Activated CD8-positive, alpha-beta T cell treated with anti-CD3 and anti-CD28 coated beads, Interleukin-2, amount 10 ng/mL, durations not matched to agents 7 days and 5 days (primary cell): ENCODE measurements at regions not wholly inside any gene's neighbourhood (a gene's known extent, or its start where the extent isn't known, plus 50 kb on each side); places are given as distances from the start of the nearest gene placed in this dataset.

Experiments
- ATAC-seq: fragments of 150-1000 bp; cut with Tn5 transposase; one replicate; pipeline ENCODE4 v1.10.0; 2021; ENCODE audit warnings: moderate library complexity
- CTCF ChIA-PET: fragments of 350-600 bp; sonication (Branson Sonifier 250); formaldehyde crosslinking; loops from one replicate; lab custom pipeline; 2021; ENCODE audit warnings: antibody characterized with exemption; lab: Charles Lee
- POLR2A ChIA-PET: fragments of 350-600 bp; sonication (Branson Sonifier 250); formaldehyde crosslinking; loops from one replicate; lab custom pipeline; 2021; ENCODE audit warnings: antibody characterized with exemption; lab: Charles Lee
- DNase-seq: peaks from one replicate; pipeline ENCODE4 v3.0.0-alpha.2; 2020
- H3K27ac Mint-ChIP-seq: one replicate; pipeline ENCODE4 v1.8.0; 2021; ENCODE audit warnings: mild to moderate bottlenecking, mixed read lengths
- H3K27me3 Mint-ChIP-seq: one replicate; pipeline ENCODE4 v1.8.0; 2021; ENCODE audit warnings: low read depth, mixed read lengths
- H3K36me3 Mint-ChIP-seq: one replicate; pipeline ENCODE4 v1.8.0; 2021; ENCODE audit warnings: low read depth, mixed read lengths
- H3K4me1 Mint-ChIP-seq: one replicate; pipeline ENCODE4 v1.8.0; 2021; ENCODE audit warnings: low read depth, mixed read lengths
- H3K4me3 Mint-ChIP-seq: one replicate; pipeline ENCODE4 v1.8.0; 2021; ENCODE audit warnings: mild to moderate bottlenecking, mixed read lengths
- H3K9me3 Mint-ChIP-seq: one replicate; pipeline ENCODE4 v1.8.0; 2022; ENCODE audit warnings: mixed read lengths; ENCODE audit not compliant: insufficient read depth

DNA sequence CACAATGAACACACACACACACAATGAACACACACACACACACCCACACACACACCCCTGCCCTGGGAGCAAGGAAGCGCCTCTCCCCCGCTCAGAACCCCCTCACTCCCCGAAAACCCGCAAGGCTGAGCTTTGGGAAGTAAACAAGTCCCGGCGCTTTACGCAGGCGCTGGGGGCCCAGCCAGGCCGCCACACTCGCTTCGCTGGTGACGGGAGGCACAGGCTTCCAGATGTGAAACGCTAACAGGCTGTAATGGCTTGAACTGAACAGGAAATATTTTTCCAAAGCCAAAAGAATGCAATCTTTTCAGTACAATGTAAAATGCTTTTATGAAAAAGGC lies 122.7 kb upstream of the IGF1R start:
- Mint-ChIP-seq H3K9me3 (no peaks in the 10 kb centered on the region), H3K4me1 (no peaks in the 10 kb centered on the region), H3K27ac (no peak overlapping the region), H3K4me3 (no peak overlapping the region), H3K36me3 (no peaks in the 10 kb centered on the region), H3K27me3 (peaks cover 10% of the 10 kb centered on the region)
- POLR2A ChIA-PET: no interaction called here
- no peak for DNase-seq
- no peak for ATAC-seq
- CTCF ChIA-PET: no interaction called here

DNA sequence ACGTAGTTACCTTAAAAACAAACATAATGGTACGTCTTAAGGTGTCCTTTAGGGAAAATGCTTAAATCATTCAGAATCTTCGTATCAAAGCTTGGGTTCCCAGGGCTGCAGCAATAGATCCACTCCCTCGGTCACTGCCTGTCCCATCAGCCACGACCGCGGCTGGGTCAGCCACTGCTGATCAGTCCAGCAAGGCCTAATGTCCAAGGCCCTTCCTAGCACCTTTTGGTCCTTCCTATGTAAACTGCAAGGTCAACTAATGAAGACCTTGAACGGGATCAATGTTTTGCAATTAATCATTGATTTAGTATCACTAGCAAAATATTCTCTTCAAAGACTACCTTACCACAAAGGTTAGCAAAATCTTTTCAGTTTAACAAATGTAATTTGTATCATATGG lies 122.2 kb upstream of the IGF1R start:
- no peak for ATAC-seq

DNA sequence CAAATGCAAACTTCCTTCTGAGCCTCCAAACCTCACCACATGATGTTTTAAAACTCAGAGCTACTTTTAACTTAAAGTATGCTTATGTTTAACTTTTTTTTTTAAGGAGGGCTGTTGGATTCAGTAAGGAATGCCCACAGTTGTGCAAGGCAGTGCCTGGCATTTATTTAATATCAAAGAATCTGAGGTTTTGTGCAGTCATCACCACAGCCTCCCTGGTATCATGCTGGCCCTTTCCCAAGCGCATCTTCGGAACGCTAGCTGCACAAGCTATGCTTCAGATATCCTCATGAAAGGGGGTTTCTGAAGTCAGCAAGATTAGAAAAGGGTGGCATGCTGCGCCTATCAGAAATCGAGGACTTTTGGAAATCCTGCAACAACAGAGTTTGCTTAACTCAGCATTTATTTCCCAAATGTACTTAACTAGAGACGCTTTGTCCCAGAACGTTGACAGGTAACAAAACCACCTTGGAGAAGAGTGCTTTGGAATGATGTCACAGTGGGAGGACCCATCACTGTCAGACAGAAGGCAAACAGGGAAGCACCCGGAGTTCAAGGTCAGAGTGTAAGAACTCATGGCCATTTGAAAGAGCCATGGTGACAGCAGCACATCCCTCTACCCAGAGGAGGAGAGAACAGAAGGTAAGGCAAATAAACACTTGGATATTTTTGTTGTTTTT lies 120.2 kb upstream of the IGF1R start:
- DNase-seq: no peak
- POLR2A ChIA-PET: interaction anchor here (0.6 kb wide), 1 partner anchor 79 kb away, joined by 3 read pairs; no protein-coding TSS in a partner anchor
- CTCF ChIA-PET: interaction anchor here (1.8 kb wide), 1 partner anchor 9 kb away, joined by 8 read pairs; no protein-coding TSS in a partner anchor
- no peak overlapping the region for H3K27ac Mint-ChIP-seq
- no peak overlapping the region for H3K4me3 Mint-ChIP-seq
- no peaks in the 10 kb centered on the region for H3K4me1 Mint-ChIP-seq
- no peaks in the 10 kb centered on the region for H3K9me3 Mint-ChIP-seq
- peaks cover 12% of the 10 kb centered on the region for H3K27me3 Mint-ChIP-seq
- H3K36me3 Mint-ChIP-seq: no peaks in the 10 kb centered on the region
- no peak for ATAC-seq

More for the DNA sequence above, 122.2 kb upstream of the IGF1R start:
- no peak overlapping the region for H3K27ac Mint-ChIP-seq
- ChIA-PET CTCF (interaction anchor here (0.7 kb wide), 1 partner anchor 133 kb away, joined by 3 read pairs; no protein-coding TSS in a partner anchor), POLR2A (no interaction called here)
- peaks cover 10% of the 10 kb centered on the region for H3K27me3 Mint-ChIP-seq
- H3K4me1 Mint-ChIP-seq: no peaks in the 10 kb centered on the region
- H3K9me3 Mint-ChIP-seq: no peaks in the 10 kb centered on the region
- no peak overlapping the region for H3K4me3 Mint-ChIP-seq
- H3K36me3 Mint-ChIP-seq: no peaks in the 10 kb centered on the region
- no peak for DNase-seq

DNA sequence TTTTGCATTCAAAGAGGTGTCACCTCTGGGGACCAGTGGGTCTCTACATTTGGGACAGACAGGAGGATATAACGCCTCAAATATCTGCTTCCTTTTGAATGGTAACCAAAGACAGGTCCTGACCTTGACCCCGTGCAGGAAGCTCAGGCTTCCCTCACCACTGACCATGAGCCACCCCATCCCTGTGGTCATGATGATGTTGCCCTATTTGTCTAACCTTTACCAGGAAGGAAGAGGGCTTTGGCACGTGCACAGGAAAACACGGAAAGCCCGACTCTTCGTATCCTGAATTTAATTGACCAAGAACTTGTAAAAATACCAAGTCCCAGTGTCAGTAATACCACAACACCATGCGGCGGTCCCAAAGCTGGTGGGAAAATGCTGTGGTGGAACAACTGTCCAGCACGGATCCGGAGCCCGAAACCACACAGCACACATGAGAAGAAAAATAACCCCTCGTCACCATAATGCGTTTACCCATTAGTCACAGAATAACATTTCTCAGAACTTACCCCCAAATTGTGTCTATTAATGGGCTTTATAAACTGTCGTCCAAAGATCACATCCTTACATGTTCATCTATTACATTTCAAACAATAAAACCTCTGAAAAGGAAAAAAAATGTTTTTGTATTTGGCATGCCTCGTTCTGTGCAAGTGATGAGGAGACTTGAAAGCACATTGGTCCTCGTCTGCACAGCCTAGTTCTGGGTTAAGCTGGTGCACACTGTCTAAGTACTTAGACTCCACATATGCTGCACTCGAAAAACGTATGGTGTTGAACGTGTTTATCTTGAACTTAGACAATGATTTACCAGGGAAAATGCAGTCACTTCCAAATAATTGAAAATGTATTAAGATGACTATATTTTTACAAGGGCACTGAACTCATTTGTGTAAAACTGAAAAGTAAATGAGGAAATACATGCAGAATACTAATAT lies 118.9 kb upstream of the IGF1R start:
- POLR2A ChIA-PET: no interaction called here
- H3K36me3 Mint-ChIP-seq: no peaks in the 10 kb centered on the region
- H3K4me1 Mint-ChIP-seq: no peaks in the 10 kb centered on the region
- DNase-seq (no peak), ATAC-seq (no peak)
- H3K27ac Mint-ChIP-seq: no peak overlapping the region
- H3K4me3 Mint-ChIP-seq: no peak overlapping the region
- H3K9me3 Mint-ChIP-seq: no peaks in the 10 kb centered on the region
- peaks cover 15% of the 10 kb centered on the region for H3K27me3 Mint-ChIP-seq
- CTCF ChIA-PET: interaction anchor here (1.2 to 1.8 kb wide), 2 partner anchors 10 kb away, joined by 4 to 8 read pairs; no protein-coding TSS in a partner anchor

DNA sequence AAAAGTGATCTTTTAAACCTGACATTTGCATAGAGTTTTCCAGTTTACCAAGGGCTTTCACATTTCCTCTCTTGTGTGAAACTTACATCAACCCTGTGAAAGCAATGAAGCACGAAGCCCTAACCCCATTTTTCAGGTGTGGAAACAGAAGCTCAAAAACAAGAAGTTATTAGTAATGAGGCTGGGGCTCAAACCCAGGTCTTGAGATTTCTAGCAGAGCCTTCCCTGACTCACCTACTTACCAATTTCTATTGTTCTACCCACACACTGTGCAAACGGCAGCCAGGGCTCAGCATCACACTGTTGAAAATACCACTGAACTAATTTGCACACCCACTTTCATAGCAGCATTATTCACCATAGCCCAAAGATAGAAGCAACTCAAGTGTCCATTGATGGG lies 117.8 kb upstream of the IGF1R start:
- no peaks in the 10 kb centered on the region for H3K9me3 Mint-ChIP-seq
- ChIA-PET CTCF (interaction anchor here (0.6 to 1.2 kb wide), 2 partner anchors 11 to 372 kb away, joined by 3 to 4 read pairs; no protein-coding TSS in a partner anchor), POLR2A (no interaction called here)
- H3K4me3 Mint-ChIP-seq: no peak overlapping the region
- peaks cover 15% of the 10 kb centered on the region for H3K27me3 Mint-ChIP-seq
- DNase-seq (no peak), ATAC-seq (no peak)
- H3K27ac Mint-ChIP-seq: no peak overlapping the region
- no peaks in the 10 kb centered on the region for H3K4me1 Mint-ChIP-seq
- H3K36me3 Mint-ChIP-seq: no peaks in the 10 kb centered on the region

DNA sequence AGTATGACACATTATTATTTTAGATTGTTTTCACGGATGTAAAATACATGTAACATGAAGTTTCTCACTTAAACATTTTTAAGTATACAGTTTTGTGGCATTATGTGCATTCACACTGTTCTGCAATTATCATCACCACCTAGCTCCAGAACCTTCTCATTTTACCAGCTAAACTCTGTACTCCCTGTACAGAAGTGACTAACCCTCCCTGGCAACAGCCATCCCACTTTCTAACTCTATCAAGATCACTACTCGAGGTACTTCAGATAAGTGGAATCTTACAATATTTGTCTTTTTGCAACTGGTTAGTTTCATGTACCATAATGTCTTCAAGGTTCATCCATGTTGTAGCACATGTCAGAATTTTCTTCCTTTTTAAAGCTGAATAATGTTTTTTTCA lies 116.3 kb upstream of the IGF1R start:
- no peak for DNase-seq
- Mint-ChIP-seq H3K9me3 (no peaks in the 10 kb centered on the region), H3K36me3 (no peaks in the 10 kb centered on the region), H3K27ac (no peak overlapping the region), H3K27me3 (peaks cover 15% of the 10 kb centered on the region), H3K4me1 (no peaks in the 10 kb centered on the region), H3K4me3 (no peak overlapping the region)
- POLR2A ChIA-PET: interaction anchor here (0.7 kb wide), 1 partner anchor 68 kb away, joined by 3 read pairs; no protein-coding TSS in a partner anchor
- no peak for ATAC-seq
- CTCF ChIA-PET: no interaction called here

DNA sequence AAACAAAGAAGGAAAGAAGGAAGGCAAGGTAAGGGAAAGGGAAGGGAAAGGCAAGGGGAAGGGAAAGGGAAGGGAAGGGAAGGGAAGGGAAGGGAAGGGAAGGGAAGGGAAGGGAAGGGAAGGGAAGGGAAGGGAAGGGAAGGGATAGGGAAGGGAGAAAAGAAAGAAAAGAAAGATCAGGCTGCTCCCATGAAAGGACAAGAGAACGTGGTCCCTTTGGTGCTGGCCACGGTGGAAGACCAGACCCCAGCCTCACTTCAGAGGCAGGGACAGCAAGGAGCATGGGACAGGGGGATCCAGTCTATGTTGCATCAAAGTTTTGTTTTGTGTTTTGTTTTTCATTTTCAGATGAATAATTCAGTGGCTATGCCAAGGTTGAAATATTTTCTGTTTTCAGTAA lies 111.4 kb upstream of the IGF1R start:
- DNase-seq: no peak
- CTCF ChIA-PET: interaction anchor here (1.1 kb wide), 1 partner anchor 18 kb away, joined by 4 read pairs; no protein-coding TSS in a partner anchor

DNA sequence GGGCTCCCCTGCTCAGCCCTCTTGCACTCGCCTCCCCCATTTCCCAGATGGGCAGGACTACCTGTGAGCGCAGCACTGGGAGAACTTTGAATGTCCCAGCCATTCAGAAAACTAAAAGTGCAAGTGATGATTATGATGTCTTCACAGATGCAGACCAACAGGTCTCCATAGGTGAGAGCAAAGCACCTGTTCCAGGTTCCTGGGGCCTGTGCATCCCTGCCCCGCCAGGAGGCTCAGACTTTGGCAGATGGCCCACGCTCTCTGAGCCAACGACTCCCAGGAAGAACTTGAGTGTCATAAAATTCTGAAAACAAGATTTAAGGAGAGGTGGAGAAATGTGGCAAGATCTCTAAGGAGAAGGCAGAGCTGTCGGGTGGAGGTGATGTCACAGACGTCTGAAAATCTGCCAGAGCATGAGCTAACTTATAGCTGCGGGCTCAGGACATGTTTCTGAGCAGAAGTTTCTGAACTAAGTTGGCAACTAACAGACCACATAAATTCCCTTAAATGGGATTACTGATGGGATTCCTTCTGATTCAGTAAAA lies 110.8 kb upstream of the IGF1R start:
- Mint-ChIP-seq H3K4me1 (no peaks in the 10 kb centered on the region), H3K9me3 (no peaks in the 10 kb centered on the region), H3K27me3 (peaks cover 12% of the 10 kb centered on the region), H3K27ac (no peak overlapping the region), H3K36me3 (no peaks in the 10 kb centered on the region), H3K4me3 (no peak overlapping the region)
- ATAC-seq (no peak), DNase-seq (no peak)
- ChIA-PET CTCF (interaction anchor here (1.1 kb wide), 1 partner anchor 18 kb away, joined by 4 read pairs; no protein-coding TSS in a partner anchor), POLR2A (no interaction called here)

More for the DNA sequence above, 111.4 kb upstream of the IGF1R start:
- Mint-ChIP-seq H3K4me1 (no peaks in the 10 kb centered on the region), H3K9me3 (no peaks in the 10 kb centered on the region), H3K27ac (no peak overlapping the region), H3K36me3 (no peaks in the 10 kb centered on the region), H3K4me3 (no peak overlapping the region), H3K27me3 (peaks cover 12% of the 10 kb centered on the region)
- POLR2A ChIA-PET: interaction anchor here (0.6 kb wide), 1 partner anchor 15 kb away, joined by 3 read pairs; no protein-coding TSS in a partner anchor
- no peak for ATAC-seq

DNA sequence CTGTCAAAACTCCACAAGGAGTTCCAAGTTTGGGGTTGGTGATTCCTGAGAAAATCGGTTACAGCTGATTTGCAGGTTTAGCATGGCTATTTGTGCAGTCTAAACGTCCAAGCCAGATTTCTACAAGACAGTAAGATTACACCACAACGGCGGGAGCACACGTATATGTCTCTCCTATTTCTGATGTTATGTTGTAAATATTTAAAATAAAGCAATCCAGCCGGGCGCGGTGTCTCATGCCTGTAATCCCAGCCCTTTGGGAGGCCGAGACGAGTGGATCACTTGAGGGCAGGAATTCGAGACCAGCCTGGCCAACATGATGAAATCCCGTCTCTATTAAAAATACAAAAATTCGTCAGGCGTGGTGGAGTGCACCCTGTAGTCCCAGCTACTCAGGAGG lies 106.8 kb upstream of the IGF1R start:
- peaks cover 25% of the 10 kb centered on the region for H3K27me3 Mint-ChIP-seq
- no peaks in the 10 kb centered on the region for H3K36me3 Mint-ChIP-seq
- no peak for ATAC-seq
- H3K4me1 Mint-ChIP-seq: no peaks in the 10 kb centered on the region
- no peak overlapping the region for H3K4me3 Mint-ChIP-seq
- DNase-seq: no peak
- H3K9me3 Mint-ChIP-seq: no peaks in the 10 kb centered on the region
- POLR2A ChIA-PET: no interaction called here
- CTCF ChIA-PET: no interaction called here
- no peak overlapping the region for H3K27ac Mint-ChIP-seq

DNA sequence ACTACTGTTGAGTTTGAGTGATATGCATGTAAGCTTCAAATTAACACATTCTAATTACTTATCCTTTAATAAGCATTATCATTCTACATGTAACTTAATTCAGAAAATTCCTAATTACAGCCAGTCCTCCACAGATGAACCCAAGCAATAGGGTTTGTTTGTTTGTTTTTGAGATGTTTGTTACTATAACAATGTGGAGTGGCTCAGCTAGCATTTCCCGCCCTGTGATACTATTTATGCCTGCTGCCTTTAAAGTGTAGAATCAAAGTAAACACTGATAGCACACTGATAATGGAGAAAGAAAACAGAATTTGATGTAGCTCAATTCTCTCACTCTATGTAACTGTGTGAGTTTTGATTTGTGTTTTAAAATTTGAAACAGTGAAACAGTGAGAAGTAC lies 105.1 kb upstream of the IGF1R start:
- no peak overlapping the region for H3K4me3 Mint-ChIP-seq
- peaks cover 10% of the 10 kb centered on the region for H3K4me1 Mint-ChIP-seq
- H3K27me3 Mint-ChIP-seq: peaks cover 40% of the 10 kb centered on the region
- no peak overlapping the region for H3K27ac Mint-ChIP-seq
- POLR2A ChIA-PET: no interaction called here
- H3K36me3 Mint-ChIP-seq: no peaks in the 10 kb centered on the region
- CTCF ChIA-PET: no interaction called here
- DNase-seq (no peak), ATAC-seq (no peak)
- no peaks in the 10 kb centered on the region for H3K9me3 Mint-ChIP-seq

DNA sequence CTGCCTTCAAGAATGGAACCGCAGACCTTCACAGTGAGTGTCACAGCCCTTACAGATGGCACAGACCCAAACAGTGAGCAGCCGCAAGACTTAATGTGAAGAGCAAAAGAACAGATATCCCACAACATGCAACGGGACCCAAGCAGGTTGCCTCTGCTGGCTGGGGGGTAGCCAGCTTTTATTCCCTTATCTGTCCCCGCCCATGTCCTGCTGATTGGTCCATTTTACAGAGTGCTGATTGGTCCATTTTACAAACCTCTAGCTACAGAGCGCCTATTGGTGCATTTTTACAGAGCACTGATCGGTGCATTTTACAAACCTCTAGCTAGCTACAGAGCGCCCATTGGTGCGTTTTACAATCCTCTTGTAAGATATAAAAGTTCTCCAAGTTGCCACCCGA lies 102.0 kb upstream of the IGF1R start:
- POLR2A ChIA-PET: no interaction called here
- no peaks in the 10 kb centered on the region for H3K36me3 Mint-ChIP-seq
- H3K27me3 Mint-ChIP-seq: peaks cover 54% of the 10 kb centered on the region
- DNase-seq (no peak), ATAC-seq (no peak)
- no peak overlapping the region for H3K4me3 Mint-ChIP-seq
- H3K4me1 Mint-ChIP-seq: peaks cover 20% of the 10 kb centered on the region
- no peaks in the 10 kb centered on the region for H3K9me3 Mint-ChIP-seq
- no peak overlapping the region for H3K27ac Mint-ChIP-seq
- CTCF ChIA-PET: interaction anchor here (1.3 kb wide), 1 partner anchor 28 kb away, joined by 6 read pairs; no protein-coding TSS in a partner anchor
